ENCODE measurements at regions not wholly inside any gene's neighbourhood (a gene's known extent, or its start where the extent isn't known, plus 50 kb on each side); places are given as distances from the start of the nearest gene placed in this dataset.
A peak's percentile ranks its signal among the peaks of the same experiment; 100 is the strongest.

GRCh38 chr4:108535757-108536156 is 84.6 kb upstream of the RPL34 start:
- DNase-seq, result no peak
- TF ChIP-seq POLR2A (IDR thresholded peaks at IDR 0.05; ENCODE audit: low read length) (no peak), GATA1 (IDR thresholded peaks at IDR 0.05; ENCODE audit: low read depth, low read length) (no peak)

GRCh38 chr4:108533876-108534275 is 86.5 kb upstream of the RPL34 start:
- TF ChIP-seq GATA1 (IDR thresholded peaks at IDR 0.05; ENCODE audit: low read depth, low read length) (no peak), POLR2A (IDR thresholded peaks at IDR 0.05; ENCODE audit: low read length) (no peak)
- DNase-seq, result no peak

- no peak for DNase-seq
- TF ChIP-seq GATA1 (IDR thresholded peaks at IDR 0.05; ENCODE audit: low read depth, low read length), result no peak
- no peak for TF ChIP-seq POLR2A (IDR thresholded peaks at IDR 0.05; ENCODE audit: low read length)
Observed at GRCh38 chr4:108533245-108533844, 87.0 kb upstream of the RPL34 start.

- no peak for DNase-seq
- TF ChIP-seq POLR2A (IDR thresholded peaks at IDR 0.05; ENCODE audit: low read length) (no peak), GATA1 (IDR thresholded peaks at IDR 0.05; ENCODE audit: low read depth, low read length) (no peak)
Observed at GRCh38 chr4:108532738-108533137, 87.6 kb upstream of the RPL34 start.

GRCh38 chr4:108532187-108532586 is 88.2 kb upstream of the RPL34 start:
- TF ChIP-seq POLR2A (IDR thresholded peaks at IDR 0.05; ENCODE audit: low read length) (no peak), GATA1 (IDR thresholded peaks at IDR 0.05; ENCODE audit: low read depth, low read length) (no peak)
- DNase-seq, result no peak

- TF ChIP-seq POLR2A (IDR thresholded peaks at IDR 0.05; ENCODE audit: low read length) (no peak), GATA1 (IDR thresholded peaks at IDR 0.05; ENCODE audit: low read depth, low read length) (no peak)
- no peak for DNase-seq
Observed at GRCh38 chr4:108531461-108531860, 88.9 kb upstream of the RPL34 start.

GRCh38 chr4:108529984-108530905 is 90.1 kb upstream of the RPL34 start:
- TF ChIP-seq POLR2A (IDR thresholded peaks at IDR 0.05; ENCODE audit: low read length), result no peak
- TF ChIP-seq GATA1 (IDR thresholded peaks at IDR 0.05; ENCODE audit: low read depth, low read length), result no peak
- DNase-seq, result no peak

- TF ChIP-seq POLR2A (IDR thresholded peaks at IDR 0.05; ENCODE audit: low read length) (no peak), GATA1 (IDR thresholded peaks at IDR 0.05; ENCODE audit: low read depth, low read length) (no peak)
- DNase-seq, result no peak
Observed at GRCh38 chr4:108529102-108529501, 91.3 kb upstream of the RPL34 start.

GRCh38 chr4:108527723-108528122 is 92.7 kb upstream of the RPL34 start:
- TF ChIP-seq GATA1 (IDR thresholded peaks at IDR 0.05; ENCODE audit: low read depth, low read length) (no peak), POLR2A (IDR thresholded peaks at IDR 0.05; ENCODE audit: low read length) (no peak)
- no peak for DNase-seq

- TF ChIP-seq GATA1 (IDR thresholded peaks at IDR 0.05; ENCODE audit: low read depth, low read length) (no peak), POLR2A (IDR thresholded peaks at IDR 0.05; ENCODE audit: low read length) (no peak)
Observed at GRCh38 chr4:108520807-108521206, 99.6 kb upstream of the RPL34 start.

GRCh38 chr4:108519911-108520601 is 100.3 kb upstream of the RPL34 start:
- TF ChIP-seq GATA1 (IDR thresholded peaks at IDR 0.05; ENCODE audit: low read depth, low read length), result no peak
- TF ChIP-seq POLR2A (IDR thresholded peaks at IDR 0.05; ENCODE audit: low read length), result no peak
- DNase-seq, result no peak

More at GRCh38 chr4:108520807-108521206, 99.6 kb upstream of the RPL34 start:
- no peak for DNase-seq

- DNase-seq, result no peak
- no peak for TF ChIP-seq GATA1 (IDR thresholded peaks at IDR 0.05; ENCODE audit: low read depth, low read length)
- no peak for TF ChIP-seq POLR2A (IDR thresholded peaks at IDR 0.05; ENCODE audit: low read length)
Observed at GRCh38 chr4:108519208-108519833, 101.1 kb upstream of the RPL34 start.

- TF ChIP-seq POLR2A (IDR thresholded peaks at IDR 0.05; ENCODE audit: low read length), result no peak
- TF ChIP-seq GATA1 (IDR thresholded peaks at IDR 0.05; ENCODE audit: low read depth, low read length), result no peak
Observed at GRCh38 chr4:108512615-108513505, 107.5 kb upstream of the RPL34 start.

More at GRCh38 chr4:108512615-108513505, 107.5 kb upstream of the RPL34 start:
- peak; percentile 15 to 19 for DNase-seq
